H9 (cell line): ENCODE measurements at regions not wholly inside any gene's neighbourhood (a gene's known extent, or its start where the extent isn't known, plus 50 kb on each side); places are given as distances from the start of the nearest gene placed in this dataset.

Experiments
- DNase-seq: peaks from one replicate; pipeline ENCODE4 v3.0.0-alpha.2; 2017
- H2AFZ ChIP-seq: one replicate; pipeline ENCODE4 v1.6.1; 2013; ENCODE audit warnings: mild to moderate bottlenecking, low read length, control low read depth, moderate library complexity
- H2AK5ac ChIP-seq: 2 replicates; pipeline ENCODE4 v1.6.1; 2013; ENCODE audit warnings: low read length, control low read depth, mixed read lengths; ENCODE audit not compliant: insufficient read length
- H2BK120ac ChIP-seq: one replicate; pipeline ENCODE4 v1.6.1; 2013; ENCODE audit warnings: low read depth, mild to moderate bottlenecking, low read length, control low read depth, inconsistent platforms; ENCODE audit not compliant: poor library complexity, severe bottlenecking
- H2BK12ac ChIP-seq: 2 replicates; pipeline ENCODE4 v1.6.1; 2013; ENCODE audit warnings: low read length, control low read depth, mixed read lengths, low read depth; ENCODE audit not compliant: insufficient read length
- H2BK15ac ChIP-seq: 2 replicates; pipeline ENCODE4 v1.6.1; 2013; ENCODE audit warnings: low read depth, low read length, control low read depth
- H2BK20ac ChIP-seq: one replicate; pipeline ENCODE4 v1.6.1; 2013; ENCODE audit warnings: low read depth, mild to moderate bottlenecking, low read length, control low read depth, inconsistent platforms; ENCODE audit not compliant: poor library complexity, severe bottlenecking
- H2BK5ac ChIP-seq: 2 replicates; pipeline ENCODE4 v1.6.1; 2013; ENCODE audit warnings: low read length, control low read depth, mixed read lengths; ENCODE audit not compliant: insufficient read length
- H3K14ac ChIP-seq: 2 replicates; pipeline ENCODE4 v1.6.1; 2013; ENCODE audit warnings: low read length, control low read depth; ENCODE audit not compliant: insufficient read depth
- H3K18ac ChIP-seq: 2 replicates; pipeline ENCODE4 v1.6.1; 2013; ENCODE audit warnings: low read depth, mild to moderate bottlenecking, mixed read lengths, low read length, control low read depth; ENCODE audit not compliant: insufficient read length
- H3K23ac ChIP-seq: 2 replicates; pipeline ENCODE4 v1.6.1; 2013; ENCODE audit warnings: low read length, control low read depth, mixed read lengths, low read depth; ENCODE audit not compliant: insufficient read length
- H3K23me2 ChIP-seq: 2 replicates; pipeline ENCODE4 v1.6.1; 2013; ENCODE audit warnings: low read depth, mild to moderate bottlenecking, mixed read lengths, low read length, control low read depth; ENCODE audit not compliant: insufficient read length, poor library complexity, severe bottlenecking
- H3K27ac ChIP-seq: 2 replicates; pipeline ENCODE4 v1.5.1; 2013; ENCODE audit warnings: low read length, control low read depth, mixed read lengths, low read depth; ENCODE audit not compliant: insufficient read length
- H3K27me3 ChIP-seq: 2 replicates; pipeline ENCODE4 v1.6.1; 2013; ENCODE audit warnings: low read length, control low read depth, inconsistent platforms; ENCODE audit not compliant: insufficient read depth
- H3K4ac ChIP-seq: 2 replicates; pipeline ENCODE4 v1.6.1; 2013; ENCODE audit warnings: low read depth, mild to moderate bottlenecking, control low read depth, inconsistent platforms, low read length, moderate library complexity
- H3K4me1 ChIP-seq: 2 replicates; pipeline ENCODE4 v1.6.1; 2013; ENCODE audit warnings: low read length, control low read depth, inconsistent platforms; ENCODE audit not compliant: insufficient read depth
- H3K4me2 ChIP-seq: 2 replicates; pipeline ENCODE4 v1.6.1; 2013; ENCODE audit warnings: low read length, control low read depth, mixed read lengths; ENCODE audit not compliant: insufficient read length, insufficient read depth
- H3K56ac ChIP-seq: 2 replicates; pipeline ENCODE4 v1.6.1; 2013; ENCODE audit warnings: low read depth, mild to moderate bottlenecking, mixed read lengths, low read length, control low read depth; ENCODE audit not compliant: insufficient read length
- H3K79me1 ChIP-seq: 2 replicates; pipeline ENCODE4 v1.6.1; 2013; ENCODE audit warnings: low read depth, mild to moderate bottlenecking, moderate library complexity, low read length, control low read depth, inconsistent platforms; ENCODE audit not compliant: insufficient read depth, poor library complexity, severe bottlenecking
- H3K79me2 ChIP-seq: 2 replicates; pipeline ENCODE4 v1.6.1; 2013; ENCODE audit warnings: low read length, control low read depth, inconsistent platforms; ENCODE audit not compliant: insufficient read depth
- H3K9ac ChIP-seq: 2 replicates; pipeline ENCODE4 v1.6.1; 2013; ENCODE audit warnings: low read length, control low read depth, mixed read lengths; ENCODE audit not compliant: insufficient read length; ENCODE audit errors: extremely low read depth
- H3K9me3 ChIP-seq: one replicate; pipeline ENCODE4 v1.6.1; 2013; ENCODE audit warnings: low read depth, low read length, inconsistent platforms; ENCODE audit not compliant: control insufficient read depth
- H3T11ph ChIP-seq: one replicate; pipeline ENCODE4 v1.6.1; 2013; ENCODE audit warnings: mild to moderate bottlenecking, low read length, control low read depth, inconsistent platforms
- H4K20me1 ChIP-seq: one replicate; pipeline ENCODE4 v1.6.1; 2013; ENCODE audit not compliant: control insufficient read depth, insufficient read length, insufficient read depth
- H4K5ac ChIP-seq: 2 replicates; pipeline ENCODE4 v1.6.1; 2013; ENCODE audit warnings: low read depth, mild to moderate bottlenecking, mixed read lengths, low read length, control low read depth; ENCODE audit not compliant: insufficient read length
- H4K8ac ChIP-seq: replicated peaks from 2 replicates; pipeline ENCODE4 v1.6.1; 2013; ENCODE audit warnings: low read length, control low read depth, mixed read lengths, low read depth; ENCODE audit not compliant: insufficient read length
- H4K91ac ChIP-seq: 2 replicates; pipeline ENCODE4 v1.6.1; 2013; ENCODE audit warnings: low read depth, mild to moderate bottlenecking, moderate library complexity, mixed read lengths, low read length, control low read depth; ENCODE audit not compliant: insufficient read length
- H3K27ac Mint-ChIP-seq, 3 experiments: 2 replicates in 2 of 3; 3 replicates in 1 of 3; pipeline ENCODE4 v1.8.0; 2020 to 2021; ENCODE audit warnings: mixed read lengths in 3 of 3, mild to moderate bottlenecking in 1 of 3, moderate library complexity in 1 of 3
- H3K27me3 Mint-ChIP-seq: 2 replicates; pipeline ENCODE4 v1.8.0; 2021; ENCODE audit warnings: low read depth, mild to moderate bottlenecking, moderate library complexity, mixed read lengths
- H3K36me3 Mint-ChIP-seq, 3 experiments: 2 replicates in 2 of 3; 3 replicates in 1 of 3; pipeline ENCODE4 v1.8.0; 2020 to 2021; ENCODE audit warnings: low read depth in 3 of 3, mixed read lengths in 3 of 3; ENCODE audit not compliant: insufficient read depth in 1 of 3
- H3K4me1 Mint-ChIP-seq, 2 experiments: 2 replicates each; pipeline ENCODE4 v1.8.0; 2020; ENCODE audit warnings: mixed read lengths in 2 of 2
- H3K4me3 Mint-ChIP-seq, 2 experiments: 2 replicates in 1 of 2; 3 replicates in 1 of 2; pipeline ENCODE4 v1.8.0; 2020 to 2021; ENCODE audit warnings: mild to moderate bottlenecking in 2 of 2, mixed read lengths in 2 of 2, moderate library complexity in 1 of 2
- H3K9me3 Mint-ChIP-seq, 2 experiments: 2 replicates in 1 of 2; 3 replicates in 1 of 2; pipeline ENCODE4 v1.8.0; 2020; ENCODE audit warnings: mild to moderate bottlenecking in 2 of 2, mixed read lengths in 2 of 2, moderate library complexity in 1 of 2
- WGBS: extraction: QIAGEN DNeasy Blood & Tissue Kit; methylation state at CpG from one replicate; pipeline ENCODE4 v1.1.7; 2013; ENCODE audit warnings: missing lambda C conversion rate, low lambda C conversion rate, mixed read lengths; ENCODE audit not compliant: insufficient read length; ENCODE audit errors: extremely low coverage; 5-methylcytosine and 5-hydroxymethylcytosine counted together
- TF ChIP-seq, protein P1 (sequence below): fragments of 200-600 bp; sonication (generic); conservative IDR thresholded peaks from 3 replicates; pipeline ENCODE4 v1.8.0; 2021; ENCODE audit warnings: antibody characterized with exemption, mild to moderate bottlenecking

DNA sequence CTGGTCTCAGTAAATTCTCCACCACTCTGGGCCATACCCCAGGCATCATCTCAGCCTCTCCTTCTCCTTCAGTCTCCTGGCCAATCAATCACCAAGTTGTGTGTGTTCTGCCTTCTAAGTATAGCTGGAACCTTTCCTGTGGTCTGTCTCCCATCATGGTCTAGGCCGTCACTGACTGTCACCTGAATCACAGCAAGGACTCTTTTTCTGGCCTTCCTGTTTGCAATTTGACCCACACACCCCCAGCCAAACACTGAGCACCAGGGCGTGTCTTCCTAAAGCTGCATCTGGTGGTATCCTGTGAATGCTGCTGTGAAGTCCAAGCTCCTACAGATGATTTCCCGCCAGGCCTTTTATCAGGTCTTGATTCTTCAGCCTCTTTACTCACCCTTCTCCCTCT lies 52.6 kb upstream of the PRELID3B start:
- TF ChIP-seq, protein P1, sequence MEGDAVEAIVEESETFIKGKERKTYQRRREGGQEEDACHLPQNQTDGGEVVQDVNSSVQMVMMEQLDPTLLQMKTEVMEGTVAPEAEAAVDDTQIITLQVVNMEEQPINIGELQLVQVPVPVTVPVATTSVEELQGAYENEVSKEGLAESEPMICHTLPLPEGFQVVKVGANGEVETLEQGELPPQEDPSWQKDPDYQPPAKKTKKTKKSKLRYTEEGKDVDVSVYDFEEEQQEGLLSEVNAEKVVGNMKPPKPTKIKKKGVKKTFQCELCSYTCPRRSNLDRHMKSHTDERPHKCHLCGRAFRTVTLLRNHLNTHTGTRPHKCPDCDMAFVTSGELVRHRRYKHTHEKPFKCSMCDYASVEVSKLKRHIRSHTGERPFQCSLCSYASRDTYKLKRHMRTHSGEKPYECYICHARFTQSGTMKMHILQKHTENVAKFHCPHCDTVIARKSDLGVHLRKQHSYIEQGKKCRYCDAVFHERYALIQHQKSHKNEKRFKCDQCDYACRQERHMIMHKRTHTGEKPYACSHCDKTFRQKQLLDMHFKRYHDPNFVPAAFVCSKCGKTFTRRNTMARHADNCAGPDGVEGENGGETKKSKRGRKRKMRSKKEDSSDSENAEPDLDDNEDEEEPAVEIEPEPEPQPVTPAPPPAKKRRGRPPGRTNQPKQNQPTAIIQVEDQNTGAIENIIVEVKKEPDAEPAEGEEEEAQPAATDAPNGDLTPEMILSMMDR, result no peak
- Histone ChIP-seq H3K18ac (no peak overlapping the region), H3K56ac (no peak overlapping the region), H2BK12ac (no peak overlapping the region), H3K9me3 (no peaks in the 10 kb centered on the region), H4K8ac (no peak overlapping the region), H2BK5ac (no peak overlapping the region), H3K9ac (no peak overlapping the region), H2AFZ (no peak overlapping the region), H3K23ac (no peak overlapping the region), H3K23me2 (no peaks in the 10 kb centered on the region), H3K14ac (no peak overlapping the region), H3K27ac (no peak overlapping the region), H4K20me1 (no peaks in the 10 kb centered on the region), H3K4me2 (no peak overlapping the region), H2BK120ac (no peak overlapping the region), H3T11ph (no peak overlapping the region), H3K4ac (no peak overlapping the region), H4K5ac (no peak overlapping the region), H2AK5ac (no peak overlapping the region), H2BK20ac (no peak overlapping the region), H3K27me3 (no peaks in the 10 kb centered on the region; the same call in 1 of the 2 replicates), H3K79me1 (no peaks in the 10 kb centered on the region), H3K4me1 (no peaks in the 10 kb centered on the region), H3K79me2 (no peaks in the 10 kb centered on the region), H4K91ac (no peak overlapping the region), H2BK15ac (no peak overlapping the region)
- peaks cover 5 to 6% of the 10 kb centered on the region in 2 experiments; a peak in 3 of 4 replicates for H3K4me1 Mint-ChIP-seq
- H3K9me3 Mint-ChIP-seq, result 0 out of 5 replicates have a peak, but pooled peaks cover 0 to 2% of the 10 kb centered on the region in 2 experiments
- peaks cover 4% of the 10 kb centered on the region; the same call in 1 of the 2 replicates for H3K27me3 Mint-ChIP-seq
- no CpG with 5 or more reads among the region's 3 CpGs for WGBS
- H3K36me3 Mint-ChIP-seq, result no peaks in the 10 kb centered on the region; a peak in 1 of 7 replicates
- no peak overlapping the region for H3K27ac Mint-ChIP-seq
- H3K4me3 Mint-ChIP-seq, result no peak overlapping the region
- DNase-seq, result no peak
